ENCODE measurements at regions not wholly inside any gene's neighbourhood (a gene's known extent, or its start where the extent isn't known, plus 50 kb on each side); places are given as distances from the start of the nearest gene placed in this dataset.

DNA sequence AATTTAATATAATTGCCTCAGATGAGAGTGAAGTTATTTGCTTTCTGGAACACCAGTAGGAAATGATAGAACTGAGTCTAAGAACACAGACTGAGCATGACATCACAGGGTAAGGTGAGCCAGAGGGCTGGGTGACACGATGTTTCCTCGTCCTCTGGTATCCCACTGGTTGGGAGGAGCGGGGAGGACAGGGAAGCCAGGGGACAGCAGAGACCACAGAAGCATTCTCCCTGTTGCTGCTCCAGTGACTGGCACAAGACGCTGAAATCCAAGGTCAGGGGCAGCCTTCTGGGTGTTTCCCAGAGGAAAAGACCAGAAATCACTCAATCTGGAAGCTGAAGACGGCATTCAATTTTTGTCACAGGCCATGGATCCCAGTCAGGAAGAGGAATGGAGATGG lies 363.4 kb upstream of the SOX11 start:
- TF ChIP-seq, protein P1, sequence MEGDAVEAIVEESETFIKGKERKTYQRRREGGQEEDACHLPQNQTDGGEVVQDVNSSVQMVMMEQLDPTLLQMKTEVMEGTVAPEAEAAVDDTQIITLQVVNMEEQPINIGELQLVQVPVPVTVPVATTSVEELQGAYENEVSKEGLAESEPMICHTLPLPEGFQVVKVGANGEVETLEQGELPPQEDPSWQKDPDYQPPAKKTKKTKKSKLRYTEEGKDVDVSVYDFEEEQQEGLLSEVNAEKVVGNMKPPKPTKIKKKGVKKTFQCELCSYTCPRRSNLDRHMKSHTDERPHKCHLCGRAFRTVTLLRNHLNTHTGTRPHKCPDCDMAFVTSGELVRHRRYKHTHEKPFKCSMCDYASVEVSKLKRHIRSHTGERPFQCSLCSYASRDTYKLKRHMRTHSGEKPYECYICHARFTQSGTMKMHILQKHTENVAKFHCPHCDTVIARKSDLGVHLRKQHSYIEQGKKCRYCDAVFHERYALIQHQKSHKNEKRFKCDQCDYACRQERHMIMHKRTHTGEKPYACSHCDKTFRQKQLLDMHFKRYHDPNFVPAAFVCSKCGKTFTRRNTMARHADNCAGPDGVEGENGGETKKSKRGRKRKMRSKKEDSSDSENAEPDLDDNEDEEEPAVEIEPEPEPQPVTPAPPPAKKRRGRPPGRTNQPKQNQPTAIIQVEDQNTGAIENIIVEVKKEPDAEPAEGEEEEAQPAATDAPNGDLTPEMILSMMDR (IDR thresholded peaks at IDR 0.05): no peak
- no peak for TF ChIP-seq POLR2AphosphoS5 (IDR thresholded peaks at IDR 0.05)
- TF ChIP-seq POLR2A (IDR thresholded peaks at IDR 0.05): no peak

All from breast epithelium (tissue), 3 donors.